CD14-positive monocyte (primary cell): ENCODE measurements at regions not wholly inside any gene's neighbourhood (a gene's known extent, or its start where the extent isn't known, plus 50 kb on each side); places are given as distances from the start of the nearest gene placed in this dataset.

Source experiments
- DNase-seq, 3 donors: peaks; one replicate each; pipeline ENCODE4 v3.0.0-alpha.2; 2011 to 2022
- H2AFZ ChIP-seq: 2 replicates; pipeline ENCODE4 v1.6.0; 2012; ENCODE audit warnings: mild to moderate bottlenecking, low read depth, low read length, inconsistent platforms; ENCODE audit not compliant: insufficient read depth, poor library complexity, severe bottlenecking
- H3K27ac ChIP-seq, 2 donors: 1 replicate in 1 of 2; 2 replicates in 1 of 2; pipeline ENCODE4 v1.5.1; 2012 to 2013; ENCODE audit warnings: low read length in 2 of 2, control low read depth in 1 of 2, inconsistent platforms in 1 of 2, low read depth in 1 of 2, mild to moderate bottlenecking in 1 of 2
- H3K27me3 ChIP-seq, 2 donors: one replicate each; pipeline versions ENCODE4 v1.6.0 to v1.6.1; 2011 to 2013; ENCODE audit warnings: low read length in 2 of 2; ENCODE audit not compliant: control insufficient read depth in 2 of 2, insufficient read depth in 2 of 2
- H3K36me3 ChIP-seq, 2 donors: replicated peaks in 1 of 2; 1 replicate in 1 of 2; 2 replicates in 1 of 2; pipeline versions ENCODE4 v1.5.1 to v1.6.1; 2012 to 2013; ENCODE audit warnings: low read length in 2 of 2, control low read depth in 1 of 2, inconsistent platforms in 1 of 2, mild to moderate bottlenecking in 1 of 2; ENCODE audit not compliant: insufficient read depth in 2 of 2, control insufficient read depth in 1 of 2
- H3K4me1 ChIP-seq, 2 donors: 1 replicate in 1 of 2; 2 replicates in 1 of 2; pipeline versions ENCODE4 v1.5.1 to v1.6.1; 2012 to 2013; ENCODE audit warnings: low read length in 2 of 2, control low read depth in 1 of 2, inconsistent platforms in 1 of 2, mild to moderate bottlenecking in 1 of 2, moderate library complexity in 1 of 2; ENCODE audit not compliant: insufficient read depth in 2 of 2, control insufficient read depth in 1 of 2
- H3K4me2 ChIP-seq: replicated peaks from 2 replicates; pipeline ENCODE3; 2012; ENCODE audit warnings: low read length, moderate library complexity, mild to moderate bottlenecking; ENCODE audit not compliant: poor library complexity, severe bottlenecking; ENCODE audit errors: extremely low read depth
- H3K4me3 ChIP-seq, 3 experiments: fragments of 200-600 bp in 1 of 3; sonication (generic) in 1 of 3; replicated peaks in 1 of 3; 1 replicate in 2 of 3; 2 replicates in 1 of 3; pipeline ENCODE4 v1.5.1; 2011 to 2013; ENCODE audit warnings: low read length in 3 of 3, mild to moderate bottlenecking in 3 of 3, control low read depth in 2 of 3, low read depth in 2 of 3, inconsistent platforms in 1 of 3, moderate library complexity in 1 of 3
- H3K79me2 ChIP-seq: 2 replicates; pipeline ENCODE4 v1.6.0; 2012; ENCODE audit warnings: mild to moderate bottlenecking, control low read depth, inconsistent platforms, low read length, moderate library complexity; ENCODE audit not compliant: insufficient read depth
- H3K9ac ChIP-seq: 2 replicates; pipeline ENCODE4 v1.6.0; 2017; ENCODE audit warnings: low read length, mild to moderate bottlenecking; ENCODE audit not compliant: insufficient read depth, poor library complexity, severe bottlenecking
- H3K9me3 ChIP-seq, 2 donors: replicated peaks in 1 of 2; 1 replicate in 1 of 2; 2 replicates in 1 of 2; pipeline versions ENCODE4 v1.5.1 to v1.6.1; 2012 to 2013; ENCODE audit warnings: low read length in 2 of 2, control low read depth in 1 of 2; ENCODE audit not compliant: control insufficient read depth in 1 of 2, insufficient read depth in 1 of 2
- H4K20me1 ChIP-seq: 2 replicates; pipeline ENCODE4 v1.6.0; 2012; ENCODE audit warnings: mild to moderate bottlenecking, low read length, control low read depth, moderate library complexity; ENCODE audit not compliant: insufficient read depth
- H3K27ac Mint-ChIP-seq, 7 donors: one replicate each; pipeline ENCODE4 v1.8.0; 2020; ENCODE audit warnings: mild to moderate bottlenecking in 7 of 7, mixed read lengths in 7 of 7, moderate library complexity in 6 of 7, inconsistent platforms in 2 of 7
- H3K27me3 Mint-ChIP-seq, 3 donors: one replicate each; pipeline ENCODE4 v1.8.0; 2021 to 2022; ENCODE audit warnings: low read depth in 3 of 3, mild to moderate bottlenecking in 3 of 3, mixed read lengths in 3 of 3, moderate library complexity in 3 of 3, inconsistent platforms in 1 of 3
- H3K36me3 Mint-ChIP-seq, 2 donors: one replicate each; pipeline ENCODE4 v1.8.0; 2020; ENCODE audit warnings: mixed read lengths in 2 of 2, inconsistent platforms in 1 of 2, mild to moderate bottlenecking in 1 of 2
- H3K4me1 Mint-ChIP-seq: one replicate; pipeline ENCODE4 v1.8.0; 2020; ENCODE audit warnings: mild to moderate bottlenecking, mixed read lengths
- H3K4me3 Mint-ChIP-seq, 2 donors: one replicate each; pipeline ENCODE4 v1.8.0; 2020; ENCODE audit warnings: mild to moderate bottlenecking in 2 of 2, mixed read lengths in 2 of 2, moderate library complexity in 1 of 2
- H3K9me3 Mint-ChIP-seq, 7 donors: one replicate each; pipeline ENCODE4 v1.8.0; 2020 to 2022; ENCODE audit warnings: mixed read lengths in 7 of 7, mild to moderate bottlenecking in 6 of 7, moderate library complexity in 6 of 7, inconsistent platforms in 2 of 7
- CTCF ChIP-seq: fragments of 200-600 bp; IDR thresholded peaks from one replicate; pipeline ENCODE4 v1.8.0; 2022; ENCODE audit warnings: antibody characterized with exemption, mild to moderate bottlenecking
- WGBS: methylation state at CpG from one replicate; pipeline ENCODE4 v1.1.5; 2013; ENCODE audit warnings: missing lambda C conversion rate; ENCODE audit not compliant: insufficient coverage; 5-methylcytosine and 5-hydroxymethylcytosine counted together
- intact Hi-C, 2 donors: fragments of 100-400 bp; cut with micrococcal nuclease; formaldehyde crosslinking; loops; one replicate each; pipeline versions ENCODE4 v1.15.0 to v1.15.1; 2023

GRCh38 chr1:219264561-219264960 is 90.9 kb downstream of the LYPLAL1 start:
- H3K27ac Mint-ChIP-seq = no peak overlapping the region
- TF ChIP-seq CTCF = no peak
- Histone ChIP-seq H3K79me2 (no peaks in the 10 kb centered on the region), H2AFZ (no peak overlapping the region), H3K27me3 (no peaks in the 10 kb centered on the region), H3K36me3 (no peaks in the 10 kb centered on the region), H3K9ac (no peak overlapping the region), H3K9me3 (peaks cover 0 to 11% of the 10 kb centered on the region in 2 donors), H3K4me1 (no peaks in the 10 kb centered on the region), H3K4me2 (no peak overlapping the region), H4K20me1 (no peaks in the 10 kb centered on the region), H3K27ac (no peak overlapping the region), H3K4me3 (no peak overlapping the region)
- WGBS = 46% methylated on average over 2 of the region's 5 CpGs
- intact Hi-C loops = no loop called here
- no peaks in the 10 kb centered on the region for H3K4me1 Mint-ChIP-seq
- H3K4me3 Mint-ChIP-seq = no peak overlapping the region
- peaks cover 0 to 2% (median 0%) of the 10 kb centered on the region in 3 donors for H3K27me3 Mint-ChIP-seq
- peaks cover 2 to 10% (median 6%) of the 10 kb centered on the region in 7 donors for H3K9me3 Mint-ChIP-seq
- H3K36me3 Mint-ChIP-seq = no peaks in the 10 kb centered on the region
- DNase-seq = no peak
